Endothelial cell (in vitro differentiated cells): ENCODE measurements at regions not wholly inside any gene's neighbourhood (a gene's known extent, or its start where the extent isn't known, plus 50 kb on each side); places are given as distances from the start of the nearest gene placed in this dataset.
A peak's percentile ranks its signal among the peaks of the same experiment; 100 is the strongest.

Experiments used
- DNase-seq: peaks from one replicate; pipeline ENCODE4 v3.0.0; 2021; ENCODE audit warnings: low spot score
- H3K27ac Mint-ChIP-seq: one replicate; pipeline ENCODE4 v1.8.0; 2021; ENCODE audit warnings: mixed read lengths, inconsistent platforms; ENCODE audit not compliant: unreplicated experiment
- H3K27me3 Mint-ChIP-seq: one replicate; pipeline ENCODE4 v1.8.0; 2021; ENCODE audit warnings: mild to moderate bottlenecking, moderate library complexity, mixed read lengths, inconsistent platforms; ENCODE audit not compliant: unreplicated experiment
- H3K36me3 Mint-ChIP-seq: one replicate; pipeline ENCODE4 v1.8.0; 2021; ENCODE audit warnings: mild to moderate bottlenecking, low read depth, mixed read lengths, inconsistent platforms; ENCODE audit not compliant: unreplicated experiment
- H3K4me1 Mint-ChIP-seq: one replicate; pipeline ENCODE4 v1.8.0; 2021; ENCODE audit warnings: mild to moderate bottlenecking, mixed read lengths, inconsistent platforms; ENCODE audit not compliant: unreplicated experiment
- H3K4me3 Mint-ChIP-seq: one replicate; pipeline ENCODE4 v1.8.0; 2021; ENCODE audit warnings: mild to moderate bottlenecking, mixed read lengths, inconsistent platforms; ENCODE audit not compliant: unreplicated experiment
- H3K9me3 Mint-ChIP-seq: one replicate; pipeline ENCODE4 v1.8.0; 2021; ENCODE audit warnings: mixed read lengths, inconsistent platforms; ENCODE audit not compliant: unreplicated experiment
- CTCF ChIP-seq: fragments of 200-600 bp; sonication (generic); IDR thresholded peaks from one replicate; pipeline ENCODE4 v1.5.0; 2021; ENCODE audit warnings: antibody characterized with exemption; ENCODE audit not compliant: unreplicated experiment

GRCh38 chr13:105952233-105952972 is 583.1 kb downstream of the EFNB2 start:
- H3K27me3 Mint-ChIP-seq = peaks cover 2% of the 10 kb centered on the region
- peaks cover 9% of the 10 kb centered on the region for H3K4me1 Mint-ChIP-seq
- H3K9me3 Mint-ChIP-seq = no peaks in the 10 kb centered on the region
- H3K36me3 Mint-ChIP-seq = no peaks in the 10 kb centered on the region
- no peak for TF ChIP-seq CTCF
- no peak for DNase-seq
- no peak overlapping the region for H3K27ac Mint-ChIP-seq
- no peak overlapping the region for H3K4me3 Mint-ChIP-seq

- no peak for DNase-seq
- Mint-ChIP-seq H3K36me3 (no peaks in the 10 kb centered on the region), H3K9me3 (no peaks in the 10 kb centered on the region), H3K4me3 (no peak overlapping the region), H3K27ac (peak overlapping the region; percentile 6), H3K4me1 (peaks cover 9% of the 10 kb centered on the region), H3K27me3 (no peaks in the 10 kb centered on the region)
- TF ChIP-seq CTCF = no peak
Observed at GRCh38 chr13:105948143-105948542, 587.3 kb downstream of the EFNB2 start.

- Mint-ChIP-seq H3K27me3 (no peaks in the 10 kb centered on the region), H3K27ac (no peak overlapping the region), H3K36me3 (no peaks in the 10 kb centered on the region), H3K9me3 (no peaks in the 10 kb centered on the region), H3K4me3 (no peak overlapping the region), H3K4me1 (peaks cover 5% of the 10 kb centered on the region)
- DNase-seq = no peak
- no peak for TF ChIP-seq CTCF
Observed at GRCh38 chr13:105940882-105941281, 594.6 kb downstream of the EFNB2 start.

- Mint-ChIP-seq H3K27ac (no peak overlapping the region), H3K36me3 (no peaks in the 10 kb centered on the region), H3K4me3 (no peak overlapping the region), H3K4me1 (peaks cover 5% of the 10 kb centered on the region), H3K9me3 (no peaks in the 10 kb centered on the region), H3K27me3 (no peaks in the 10 kb centered on the region)
- TF ChIP-seq CTCF = no peak
- peak; percentile 9 for DNase-seq
Observed at GRCh38 chr13:105937451-105937850, 598.0 kb downstream of the EFNB2 start.

GRCh38 chr13:105936816-105937215 is 598.6 kb downstream of the EFNB2 start:
- TF ChIP-seq CTCF = no peak
- no peak for DNase-seq
- H3K4me1 Mint-ChIP-seq = peaks cover 5% of the 10 kb centered on the region
- H3K27ac Mint-ChIP-seq = no peak overlapping the region
- H3K36me3 Mint-ChIP-seq = no peaks in the 10 kb centered on the region
- H3K9me3 Mint-ChIP-seq = no peaks in the 10 kb centered on the region
- H3K27me3 Mint-ChIP-seq = no peaks in the 10 kb centered on the region
- no peak overlapping the region for H3K4me3 Mint-ChIP-seq
